ENCODE measurements at regions not wholly inside any gene's neighbourhood (a gene's known extent, or its start where the extent isn't known, plus 50 kb on each side); places are given as distances from the start of the nearest gene placed in this dataset.

DNA sequence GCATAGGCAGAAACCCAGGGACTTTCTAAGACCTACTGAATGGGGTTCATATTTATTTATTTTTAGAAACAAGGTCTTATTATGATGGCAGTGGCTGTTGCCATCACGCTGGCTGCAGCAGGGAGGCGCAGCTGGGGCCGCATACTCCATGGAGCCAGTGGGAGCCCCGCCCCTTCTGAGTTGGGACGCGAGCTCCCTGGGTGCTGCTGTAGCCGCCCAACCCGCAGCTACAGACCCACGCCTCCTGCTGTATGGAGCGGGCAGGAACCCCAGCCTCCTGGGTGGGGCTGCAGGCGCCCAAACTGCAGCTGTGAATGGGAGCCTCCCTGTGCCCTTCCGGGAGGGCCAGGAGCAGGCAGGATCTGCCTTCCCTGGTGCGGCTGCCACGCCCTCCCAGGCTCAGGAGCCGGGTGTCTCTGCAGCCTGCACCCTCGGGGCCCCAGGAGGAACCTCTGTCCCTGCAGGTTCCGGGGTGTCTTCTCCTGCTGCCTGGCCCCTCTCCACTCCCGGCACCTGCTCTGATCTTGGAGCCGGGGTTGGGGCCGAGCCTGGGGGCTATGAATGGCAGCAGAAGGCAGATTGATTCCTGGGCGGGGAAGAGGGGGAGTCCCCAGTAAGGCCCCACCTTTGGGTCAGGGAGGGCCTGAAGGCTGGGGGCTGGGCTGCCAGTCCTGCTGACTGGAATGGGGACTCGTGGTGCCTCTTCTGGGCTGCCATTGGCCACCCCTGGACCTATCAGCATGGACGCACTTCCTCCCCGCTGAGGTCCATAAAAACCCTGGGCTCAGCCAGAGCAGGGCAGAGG is 66.5 kb upstream of the LRRN2 start (continued):
- TF ChIP-seq, protein P1, sequence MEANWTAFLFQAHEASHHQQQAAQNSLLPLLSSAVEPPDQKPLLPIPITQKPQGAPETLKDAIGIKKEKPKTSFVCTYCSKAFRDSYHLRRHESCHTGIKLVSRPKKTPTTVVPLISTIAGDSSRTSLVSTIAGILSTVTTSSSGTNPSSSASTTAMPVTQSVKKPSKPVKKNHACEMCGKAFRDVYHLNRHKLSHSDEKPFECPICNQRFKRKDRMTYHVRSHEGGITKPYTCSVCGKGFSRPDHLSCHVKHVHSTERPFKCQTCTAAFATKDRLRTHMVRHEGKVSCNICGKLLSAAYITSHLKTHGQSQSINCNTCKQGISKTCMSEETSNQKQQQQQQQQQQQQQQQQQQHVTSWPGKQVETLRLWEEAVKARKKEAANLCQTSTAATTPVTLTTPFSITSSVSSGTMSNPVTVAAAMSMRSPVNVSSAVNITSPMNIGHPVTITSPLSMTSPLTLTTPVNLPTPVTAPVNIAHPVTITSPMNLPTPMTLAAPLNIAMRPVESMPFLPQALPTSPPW (CRISPR knock-in tag; IDR thresholded peaks at IDR 0.05): peak; percentile 68
- TF ChIP-seq, protein P2, sequence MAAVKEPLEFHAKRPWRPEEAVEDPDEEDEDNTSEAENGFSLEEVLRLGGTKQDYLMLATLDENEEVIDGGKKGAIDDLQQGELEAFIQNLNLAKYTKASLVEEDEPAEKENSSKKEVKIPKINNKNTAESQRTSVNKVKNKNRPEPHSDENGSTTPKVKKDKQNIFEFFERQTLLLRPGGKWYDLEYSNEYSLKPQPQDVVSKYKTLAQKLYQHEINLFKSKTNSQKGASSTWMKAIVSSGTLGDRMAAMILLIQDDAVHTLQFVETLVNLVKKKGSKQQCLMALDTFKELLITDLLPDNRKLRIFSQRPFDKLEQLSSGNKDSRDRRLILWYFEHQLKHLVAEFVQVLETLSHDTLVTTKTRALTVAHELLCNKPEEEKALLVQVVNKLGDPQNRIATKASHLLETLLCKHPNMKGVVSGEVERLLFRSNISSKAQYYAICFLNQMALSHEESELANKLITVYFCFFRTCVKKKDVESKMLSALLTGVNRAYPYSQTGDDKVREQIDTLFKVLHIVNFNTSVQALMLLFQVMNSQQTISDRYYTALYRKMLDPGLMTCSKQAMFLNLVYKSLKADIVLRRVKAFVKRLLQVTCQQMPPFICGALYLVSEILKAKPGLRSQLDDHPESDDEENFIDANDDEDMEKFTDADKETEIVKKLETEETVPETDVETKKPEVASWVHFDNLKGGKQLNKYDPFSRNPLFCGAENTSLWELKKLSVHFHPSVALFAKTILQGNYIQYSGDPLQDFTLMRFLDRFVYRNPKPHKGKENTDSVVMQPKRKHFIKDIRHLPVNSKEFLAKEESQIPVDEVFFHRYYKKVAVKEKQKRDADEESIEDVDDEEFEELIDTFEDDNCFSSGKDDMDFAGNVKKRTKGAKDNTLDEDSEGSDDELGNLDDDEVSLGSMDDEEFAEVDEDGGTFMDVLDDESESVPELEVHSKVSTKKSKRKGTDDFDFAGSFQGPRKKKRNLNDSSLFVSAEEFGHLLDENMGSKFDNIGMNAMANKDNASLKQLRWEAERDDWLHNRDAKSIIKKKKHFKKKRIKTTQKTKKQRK (IDR thresholded peaks at IDR 0.05; ENCODE audit: borderline replicate concordance, low read depth, low read length): no peak
- TF ChIP-seq ESRRA (IDR thresholded peaks at IDR 0.05; ENCODE audit: borderline replicate concordance, low read depth) (peak; percentile 29; the same call in 1 of the 2 replicates), HMG20A (CRISPR knock-in tag; conservative IDR thresholded peaks at IDR 0.05) (no peak), CREM (IDR thresholded peaks at IDR 0.05; ENCODE audit: low read depth) (0 out of 2 replicates have a peak, but pooled peaks have one; percentile 32), KLF13 (tag; IDR thresholded peaks at IDR 0.05; ENCODE audit: borderline replicate concordance, low read depth) (peak; percentile 56; the same call in 1 of the 2 replicates), NRF1 (conservative IDR thresholded peaks at IDR 0.05 in 1 of 2, IDR thresholded peaks at IDR 0.05 in 1 of 2) (peak; percentile 46 to 61; a peak in 3 of 4 replicates), CBX5 (IDR thresholded peaks at IDR 0.05; ENCODE audit: borderline replicate concordance, low read depth) (0 out of 2 replicates have a peak, but pooled peaks have one; percentile 10), ZNF764 (CRISPR knock-in tag; IDR thresholded peaks at IDR 0.05; ENCODE audit: low read depth) (peak; percentile 35; the same call in 1 of the 2 replicates), ZSCAN32 (CRISPR knock-in tag; IDR thresholded peaks at IDR 0.05) (no peak), HMGN3 (IDR thresholded peaks at IDR 0.05; ENCODE audit: borderline replicate concordance, extremely low read depth, insufficient read length, low read depth, low read length) (peak; percentile 28), ZFP36 (IDR thresholded peaks at IDR 0.05; ENCODE audit: low read depth, low read length, partially characterized antibody) (peak; percentile 9), RB1 (IDR thresholded peaks at IDR 0.05; ENCODE audit: low read depth) (0 out of 2 replicates have a peak, but pooled peaks have one; percentile 44), ARID1B (IDR thresholded peaks at IDR 0.05) (peak; percentile 22; the same call in 1 of the 2 replicates), POLR2G (IDR thresholded peaks at IDR 0.05; ENCODE audit: low read depth, low read length) (peak; percentile 50; the same call in 1 of the 2 replicates)
- TF ChIP-seq, protein P3, sequence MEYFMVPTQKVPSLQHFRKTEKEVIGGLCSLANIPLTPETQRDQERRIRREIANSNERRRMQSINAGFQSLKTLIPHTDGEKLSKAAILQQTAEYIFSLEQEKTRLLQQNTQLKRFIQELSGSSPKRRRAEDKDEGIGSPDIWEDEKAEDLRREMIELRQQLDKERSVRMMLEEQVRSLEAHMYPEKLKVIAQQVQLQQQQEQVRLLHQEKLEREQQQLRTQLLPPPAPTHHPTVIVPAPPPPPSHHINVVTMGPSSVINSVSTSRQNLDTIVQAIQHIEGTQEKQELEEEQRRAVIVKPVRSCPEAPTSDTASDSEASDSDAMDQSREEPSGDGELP (CRISPR knock-in tag; IDR thresholded peaks at IDR 0.05; ENCODE audit: borderline replicate concordance): peak; percentile 73; the same call in 1 of the 2 replicates
- TF ChIP-seq, protein P4, sequence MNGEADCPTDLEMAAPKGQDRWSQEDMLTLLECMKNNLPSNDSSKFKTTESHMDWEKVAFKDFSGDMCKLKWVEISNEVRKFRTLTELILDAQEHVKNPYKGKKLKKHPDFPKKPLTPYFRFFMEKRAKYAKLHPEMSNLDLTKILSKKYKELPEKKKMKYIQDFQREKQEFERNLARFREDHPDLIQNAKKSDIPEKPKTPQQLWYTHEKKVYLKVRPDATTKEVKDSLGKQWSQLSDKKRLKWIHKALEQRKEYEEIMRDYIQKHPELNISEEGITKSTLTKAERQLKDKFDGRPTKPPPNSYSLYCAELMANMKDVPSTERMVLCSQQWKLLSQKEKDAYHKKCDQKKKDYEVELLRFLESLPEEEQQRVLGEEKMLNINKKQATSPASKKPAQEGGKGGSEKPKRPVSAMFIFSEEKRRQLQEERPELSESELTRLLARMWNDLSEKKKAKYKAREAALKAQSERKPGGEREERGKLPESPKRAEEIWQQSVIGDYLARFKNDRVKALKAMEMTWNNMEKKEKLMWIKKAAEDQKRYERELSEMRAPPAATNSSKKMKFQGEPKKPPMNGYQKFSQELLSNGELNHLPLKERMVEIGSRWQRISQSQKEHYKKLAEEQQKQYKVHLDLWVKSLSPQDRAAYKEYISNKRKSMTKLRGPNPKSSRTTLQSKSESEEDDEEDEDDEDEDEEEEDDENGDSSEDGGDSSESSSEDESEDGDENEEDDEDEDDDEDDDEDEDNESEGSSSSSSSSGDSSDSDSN (IDR thresholded peaks at IDR 0.05; ENCODE audit: borderline replicate concordance in 1 of 2, low read depth in 2 of 2, low read length in 2 of 2): peak in 1 of 2 experiments; percentile 52; a peak in 1 of 4 replicates
